Heart left ventricle (tissue), 16 donors: ENCODE measurements at regions not wholly inside any gene's neighbourhood (a gene's known extent, or its start where the extent isn't known, plus 50 kb on each side); places are given as distances from the start of the nearest gene placed in this dataset.

Experiments used
- ATAC-seq, 4 donors: fragments of 200-7000 bp; cut with Tn5 transposase; one replicate each; pipeline ENCODE4 v1.9.1; 2020 to 2022; ENCODE audit warnings: moderate library complexity in 4 of 4, mild to moderate bottlenecking in 3 of 4, moderate number of reproducible peaks in 1 of 4
- DNase-seq, 5 donors: peaks; one replicate each; pipeline ENCODE4 v3.0.0-alpha.2; 2020
- H3K27ac ChIP-seq, 12 donors: fragments of 200-600 bp; sonication (generic) in 4 of 12; one replicate each; pipeline versions ENCODE4 v1.5.0 to v1.8.0; 2016 to 2022; ENCODE audit warnings: mild to moderate bottlenecking in 2 of 12
- H3K27me3 ChIP-seq, 9 donors: fragments of 200-600 bp; sonication (generic) in 2 of 9; one replicate each; pipeline versions ENCODE4 v1.5.1 to v1.8.0; 2016 to 2022; ENCODE audit warnings: mild to moderate bottlenecking in 3 of 9
- H3K36me3 ChIP-seq, 9 donors: fragments of 200-600 bp; sonication (generic) in 2 of 9; one replicate each; pipeline versions ENCODE4 v1.5.0 to v1.8.0; 2018 to 2022; ENCODE audit warnings: mild to moderate bottlenecking in 2 of 9
- H3K4me1 ChIP-seq, 12 donors: fragments of 200-600 bp; sonication (generic) in 4 of 12; one replicate each; pipeline versions ENCODE4 v1.5.0 to v1.8.0; 2016 to 2022; ENCODE audit warnings: mild to moderate bottlenecking in 3 of 12
- H3K4me3 ChIP-seq, 12 donors: fragments of 200-600 bp; sonication (generic) in 4 of 12; one replicate each; pipeline versions ENCODE4 v1.5.0 to v1.8.0; 2017 to 2022; ENCODE audit warnings: mild to moderate bottlenecking in 9 of 12, moderate library complexity in 4 of 12
- H3K9me3 ChIP-seq, 12 donors: fragments of 200-600 bp; sonication (generic) in 4 of 12; one replicate each; pipeline versions ENCODE4 v1.5.0 to v1.8.0; 2016 to 2022; ENCODE audit warnings: mild to moderate bottlenecking in 1 of 12
- POLR2A ChIP-seq, 2 donors: fragments of 450-650 bp; IDR thresholded peaks; one replicate each; pipeline ENCODE4 v1.6.1; 2017; ENCODE audit warnings: antibody characterized with exemption in 2 of 2, mild to moderate bottlenecking in 2 of 2, moderate library complexity in 2 of 2
- WGBS, 4 donors: extraction: QIAGEN DNeasy Blood & Tissue Kit in 2 of 4; methylation state at CpG; one replicate each; pipeline versions ENCODE4 v1.1.5 to v1.1.7; 2013 to 2018; 5-methylcytosine and 5-hydroxymethylcytosine counted together
- intact Hi-C, 10 donors: fragments of 100-400 bp; cut with DNase I; formaldehyde crosslinking; loops; one replicate each; pipeline versions ENCODE4 v1.11.1 to v1.14.2; 2022
- TF ChIP-seq, protein P1 (sequence below), 12 donors: fragments of 200-600 bp; sonication (generic) in 4 of 12; IDR thresholded peaks; one replicate each; pipeline versions ENCODE4 v1.5.0 to v1.8.0; 2018 to 2022; ENCODE audit warnings: antibody characterized with exemption in 12 of 12, mild to moderate bottlenecking in 5 of 12
- donor health status: ischemic (EF 13 %, LVEDD 7.1; RV severe dilation, severe dysfunction).
- donor health status: healthy with polysubstance abuse.
- donor health status: DM: no; HTN: yes; CAD: no.
- donor health status: DM: no; HTN: no; CAD: no.
- donor health status: ischemic (EF 25% LVEDD 6.9; RV normal size, moderate dysfunction).
- donor health status: ischemic (EF 25% LVEDD 5.7; RV mildly dilated, moderate dysfunction).
- donor health status: healthy.
- donor health status: DM: yes; HTN: yes; CAD: no.
- donor health status: ischemic (EF 35%, LVEDD 5.7; RV mildly dilated, moderate dysfunction).
- donor health status: nonischemic (EF 11% LVEDD 7.7; RV severe dilation, severe dysfunction).
- donor health status: DM: yes; HTN: yes; CAD: no.
- donor health status: PGD.
- donor health status: ischemic (EF 29% LVEDD 5.4; RV normal size, mild dysfunction).
- donor health status: nonischemic (EF 23%, LVEDD 6.1; RV moderate dilation, normal function).

DNA sequence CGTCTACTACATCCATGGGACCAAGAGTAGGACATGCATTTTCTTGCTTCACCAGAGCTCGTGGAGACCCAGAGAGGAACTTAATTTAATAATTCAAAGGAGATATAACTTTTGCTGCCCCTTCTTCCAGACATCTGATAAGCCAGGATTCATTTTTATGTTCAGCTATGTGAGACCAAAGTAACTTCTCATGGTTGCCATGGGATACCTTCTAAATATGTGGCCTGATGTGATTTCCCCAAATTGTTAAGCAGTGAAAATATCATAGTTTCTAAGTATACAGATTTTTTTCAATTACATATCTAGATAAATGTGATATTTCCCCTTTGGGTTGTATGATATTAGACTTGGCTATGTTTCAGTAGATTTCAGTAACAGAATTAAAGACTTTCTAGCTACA, 185.5 kb upstream of the FN1 start:
- intact Hi-C loops, result no loop called here
- H3K4me1 ChIP-seq, result peaks cover 0 to 23% (median 5%) of the 10 kb centered on the region in 12 donors
- ATAC-seq (no peak), DNase-seq (no peak)
- 64 to 93% (median 84%) methylated on average over 2 of the region's 2 CpGs for WGBS, 4 donors
- H3K4me3 ChIP-seq, result no peak overlapping the region
- H3K27me3 ChIP-seq, result no peaks in the 10 kb centered on the region
- TF ChIP-seq, protein P1, sequence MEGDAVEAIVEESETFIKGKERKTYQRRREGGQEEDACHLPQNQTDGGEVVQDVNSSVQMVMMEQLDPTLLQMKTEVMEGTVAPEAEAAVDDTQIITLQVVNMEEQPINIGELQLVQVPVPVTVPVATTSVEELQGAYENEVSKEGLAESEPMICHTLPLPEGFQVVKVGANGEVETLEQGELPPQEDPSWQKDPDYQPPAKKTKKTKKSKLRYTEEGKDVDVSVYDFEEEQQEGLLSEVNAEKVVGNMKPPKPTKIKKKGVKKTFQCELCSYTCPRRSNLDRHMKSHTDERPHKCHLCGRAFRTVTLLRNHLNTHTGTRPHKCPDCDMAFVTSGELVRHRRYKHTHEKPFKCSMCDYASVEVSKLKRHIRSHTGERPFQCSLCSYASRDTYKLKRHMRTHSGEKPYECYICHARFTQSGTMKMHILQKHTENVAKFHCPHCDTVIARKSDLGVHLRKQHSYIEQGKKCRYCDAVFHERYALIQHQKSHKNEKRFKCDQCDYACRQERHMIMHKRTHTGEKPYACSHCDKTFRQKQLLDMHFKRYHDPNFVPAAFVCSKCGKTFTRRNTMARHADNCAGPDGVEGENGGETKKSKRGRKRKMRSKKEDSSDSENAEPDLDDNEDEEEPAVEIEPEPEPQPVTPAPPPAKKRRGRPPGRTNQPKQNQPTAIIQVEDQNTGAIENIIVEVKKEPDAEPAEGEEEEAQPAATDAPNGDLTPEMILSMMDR (IDR thresholded peaks at IDR 0.05), result no peak
- TF ChIP-seq POLR2A (IDR thresholded peaks at IDR 0.05), result no peak
- no peaks in the 10 kb centered on the region for H3K36me3 ChIP-seq
- H3K27ac ChIP-seq, result peak overlapping the region in 1 of 12 donors; percentile 83
- peaks cover 0 to 5% (median 0%) of the 10 kb centered on the region in 12 donors for H3K9me3 ChIP-seq

DNA sequence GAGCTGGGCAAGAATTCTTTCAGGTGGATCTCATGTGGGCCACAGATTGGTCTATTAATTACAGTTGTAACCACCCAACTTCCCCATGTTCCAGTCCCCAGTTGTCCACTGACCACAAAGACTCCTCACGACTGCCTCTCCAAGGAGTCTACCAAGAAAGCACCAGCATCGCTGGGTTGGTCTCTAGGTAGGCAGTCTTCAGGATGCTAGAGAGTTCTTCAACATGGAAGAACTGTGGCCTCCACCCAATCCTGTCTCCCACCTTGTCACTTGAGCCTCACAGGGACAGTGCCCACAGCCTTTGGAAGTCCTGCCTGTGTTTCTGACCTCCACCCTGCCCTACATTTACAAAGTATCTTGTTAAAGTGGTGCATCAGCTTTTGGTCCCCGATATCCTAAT, 184.7 kb upstream of the FN1 start:
- Histone ChIP-seq H3K9me3 (peaks cover 0 to 5% (median 0%) of the 10 kb centered on the region in 12 donors), H3K36me3 (no peaks in the 10 kb centered on the region), H3K27ac (no peak overlapping the region), H3K4me1 (peaks cover 0 to 31% (median 5%) of the 10 kb centered on the region in 12 donors), H3K4me3 (no peak overlapping the region), H3K27me3 (no peaks in the 10 kb centered on the region)
- DNase-seq (no peak), ATAC-seq (no peak)
- WGBS, 4 donors, result 92 to 99% (median 96%) methylated on average over 3 of the region's 3 CpGs
- no peak for TF ChIP-seq POLR2A (IDR thresholded peaks at IDR 0.05)
- intact Hi-C loops, result no loop called here

DNA sequence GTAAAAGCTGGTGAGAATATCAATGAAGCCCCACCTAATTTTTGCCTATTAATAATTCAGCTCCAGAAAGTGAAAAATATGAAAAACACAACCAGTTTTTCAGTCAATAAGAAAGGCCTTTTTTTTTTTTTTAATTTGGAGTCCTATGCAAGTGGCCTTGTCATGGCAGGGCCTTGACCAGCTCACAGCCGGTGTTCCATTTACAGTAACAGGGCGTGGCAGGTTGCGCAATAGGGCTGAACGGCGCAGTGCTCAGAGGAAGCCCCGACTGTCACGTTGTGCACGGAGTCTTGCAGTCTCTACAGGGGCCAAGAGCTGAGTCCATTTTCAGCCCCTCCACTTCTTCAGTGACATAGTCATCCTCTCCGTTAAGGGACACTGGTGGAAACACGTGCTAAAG, 184.1 kb upstream of the FN1 start:
- Histone ChIP-seq H3K4me3 (no peak overlapping the region), H3K9me3 (peaks cover 0 to 5% (median 0%) of the 10 kb centered on the region in 12 donors), H3K27me3 (no peaks in the 10 kb centered on the region), H3K4me1 (peaks cover 0 to 35% (median 5%) of the 10 kb centered on the region in 12 donors), H3K27ac (no peak overlapping the region), H3K36me3 (no peaks in the 10 kb centered on the region)
- DNase-seq (peak in 2 of 5 donors; percentile 49 to 76), ATAC-seq (peak in 3 of 4 donors; percentile 37 to 57 (median 55))
- intact Hi-C loops, result no loop called here
- WGBS, 4 donors, result 83 to 85% (median 83%) methylated on average over 10 of the region's 10 CpGs
- no peak for TF ChIP-seq POLR2A (IDR thresholded peaks at IDR 0.05)
- TF ChIP-seq, protein P1 (IDR thresholded peaks at IDR 0.05), result no peak

DNA sequence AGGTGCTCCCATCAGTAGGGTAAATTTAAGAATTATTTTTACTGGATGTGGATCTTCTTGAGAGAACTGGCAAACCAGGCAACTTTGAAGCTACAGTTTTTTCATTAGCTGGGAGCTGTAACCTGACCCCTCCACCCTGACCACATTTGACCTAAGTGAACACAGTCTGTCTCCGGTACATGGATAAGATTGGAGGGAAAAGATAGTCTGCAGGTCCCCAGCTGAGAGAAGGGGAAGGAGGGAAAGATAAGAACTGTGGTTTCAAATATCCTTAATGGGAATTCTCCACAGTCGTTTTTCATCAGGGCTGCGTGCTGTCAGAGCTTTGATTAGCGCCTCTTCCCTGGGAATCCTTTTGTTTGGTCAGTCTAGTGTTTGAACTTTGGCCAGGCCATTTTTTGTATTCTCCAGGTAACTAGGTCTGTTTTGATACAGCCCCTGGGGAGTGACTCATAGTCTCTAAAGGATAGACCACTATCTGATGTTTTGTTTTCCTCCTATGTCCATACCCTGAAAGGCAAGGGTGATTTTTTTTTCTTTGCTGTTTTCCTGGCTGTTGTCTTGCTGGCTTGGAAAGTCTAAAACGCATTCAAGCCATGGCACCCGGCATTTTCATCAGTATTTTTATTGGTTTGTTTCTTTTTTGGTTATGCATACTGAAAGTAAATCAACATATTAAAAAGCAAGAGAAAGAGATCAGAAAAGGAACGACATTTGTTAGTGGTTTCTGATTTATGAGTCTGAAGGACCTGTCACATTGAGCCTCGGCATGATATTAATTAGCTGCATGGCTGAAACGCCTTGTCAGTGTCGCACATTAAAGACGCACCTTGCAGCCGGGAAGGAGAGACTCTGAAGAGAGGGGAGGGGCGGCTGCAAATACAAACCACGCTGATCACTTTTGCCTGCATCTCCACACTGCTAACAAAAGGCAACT, 183.4 kb upstream of the FN1 start:
- H3K4me1 ChIP-seq, result peaks cover 0 to 31% (median 5%) of the 10 kb centered on the region in 12 donors
- WGBS, 4 donors, result 31 to 39% (median 33%) methylated on average over 14 of the region's 14 CpGs
- intact Hi-C loops, result no loop called here
- TF ChIP-seq, protein P1 (IDR thresholded peaks at IDR 0.05), result no peak
- TF ChIP-seq POLR2A (IDR thresholded peaks at IDR 0.05), result no peak
- no peak overlapping the region for H3K4me3 ChIP-seq
- no peak overlapping the region for H3K27ac ChIP-seq
- no peaks in the 10 kb centered on the region for H3K36me3 ChIP-seq
- ATAC-seq (no peak), DNase-seq (no peak)
- peaks cover 0 to 5% (median 0%) of the 10 kb centered on the region in 12 donors for H3K9me3 ChIP-seq
- H3K27me3 ChIP-seq, result no peaks in the 10 kb centered on the region
